ENCODE measurements at regions not wholly inside any gene's neighbourhood (a gene's known extent, or its start where the extent isn't known, plus 50 kb on each side); places are given as distances from the start of the nearest gene placed in this dataset.
"Not testable (repeated sequence)": the region's sequence is repeated elsewhere in the genome, so short reads cannot be mapped to it uniquely, and the experiment has no call there.

DNA sequence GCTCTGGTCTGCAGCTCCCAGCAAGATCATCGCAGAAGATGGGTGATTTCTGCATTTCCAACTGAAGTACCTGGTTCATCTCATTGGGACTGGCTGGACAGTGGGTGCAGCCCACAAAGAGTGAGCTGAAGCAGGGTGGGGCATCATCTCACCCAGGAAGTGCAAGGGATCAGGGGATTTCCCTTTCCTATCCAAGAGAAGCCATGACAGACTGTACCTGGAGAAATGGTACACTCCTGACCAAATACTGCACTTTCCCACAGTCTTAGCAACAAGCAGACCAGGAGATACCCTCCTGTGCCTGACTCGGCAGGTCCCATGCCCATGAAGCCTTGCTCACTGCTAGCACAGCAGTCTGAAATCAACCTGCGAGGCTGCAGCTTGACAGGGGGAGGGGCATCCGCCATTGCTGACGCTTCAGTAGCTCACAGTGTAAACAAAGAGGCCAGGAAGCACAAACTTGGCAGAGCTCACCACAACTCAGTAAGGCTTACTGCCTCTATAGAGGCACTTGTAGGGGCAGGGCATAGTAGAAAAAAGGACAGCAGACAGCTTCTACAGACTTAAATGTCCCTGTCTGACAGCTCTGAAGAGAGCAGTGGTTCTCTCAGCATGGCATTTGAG lies 60.5 kb downstream of the AREG start:
- DNase-seq; H3K36me3 ChIP-seq; H3K9me3 ChIP-seq (ENCODE audit: severe bottlenecking); H3K27me3 ChIP-seq (ENCODE audit: insufficient read depth, low read depth, severe bottlenecking); H3K27ac ChIP-seq; H3K4me3 ChIP-seq (ENCODE audit: low read depth, low read length): not testable (repeated sequence)

DNA sequence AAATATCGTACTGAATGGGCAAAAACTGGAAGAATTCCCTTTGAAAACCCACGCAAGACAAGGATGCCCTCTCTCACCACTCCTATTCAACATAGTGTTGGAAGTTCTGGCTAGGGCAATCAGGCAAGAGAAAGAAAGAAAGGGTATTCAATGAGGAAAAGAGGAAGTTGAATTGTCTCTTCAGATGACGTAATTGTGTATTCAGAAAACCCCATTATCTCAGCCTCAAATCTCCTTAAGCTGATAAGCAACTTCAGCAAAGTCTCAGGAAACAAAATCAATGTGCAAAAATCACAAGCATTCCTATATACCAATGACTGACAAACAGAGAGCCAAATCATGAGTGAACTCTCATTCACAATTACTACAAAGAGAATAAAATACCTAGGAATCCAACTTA lies 64.4 kb downstream of the AREG start:
- not testable (repeated sequence) for H3K4me3 ChIP-seq (ENCODE audit: low read depth, low read length); H3K27me3 ChIP-seq (ENCODE audit: insufficient read depth, low read depth, severe bottlenecking); H3K36me3 ChIP-seq; H3K9me3 ChIP-seq (ENCODE audit: severe bottlenecking); H3K27ac ChIP-seq; DNase-seq

DNA sequence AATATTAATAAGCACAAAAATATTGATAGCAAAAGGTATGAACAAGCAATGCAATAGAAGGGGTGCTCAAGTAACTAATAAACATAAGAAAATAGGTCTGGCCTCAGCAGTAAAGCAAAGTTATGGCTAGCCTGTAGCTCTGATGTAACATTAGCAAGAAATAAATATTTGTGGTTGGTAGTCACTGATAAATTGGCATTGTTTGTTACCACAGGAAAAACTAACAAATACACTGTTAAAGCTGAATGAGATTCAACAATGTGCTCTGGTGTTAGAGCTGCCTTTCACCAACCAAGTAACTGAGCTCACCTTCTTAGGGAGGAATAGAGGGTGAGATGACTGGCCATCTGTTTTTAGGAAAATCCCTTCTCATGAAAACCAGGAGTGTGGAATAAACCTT lies 71.4 kb downstream of the AREG start:
- H3K27ac ChIP-seq: no peak overlapping the region
- no peak for DNase-seq
- TF ChIP-seq, protein P1, sequence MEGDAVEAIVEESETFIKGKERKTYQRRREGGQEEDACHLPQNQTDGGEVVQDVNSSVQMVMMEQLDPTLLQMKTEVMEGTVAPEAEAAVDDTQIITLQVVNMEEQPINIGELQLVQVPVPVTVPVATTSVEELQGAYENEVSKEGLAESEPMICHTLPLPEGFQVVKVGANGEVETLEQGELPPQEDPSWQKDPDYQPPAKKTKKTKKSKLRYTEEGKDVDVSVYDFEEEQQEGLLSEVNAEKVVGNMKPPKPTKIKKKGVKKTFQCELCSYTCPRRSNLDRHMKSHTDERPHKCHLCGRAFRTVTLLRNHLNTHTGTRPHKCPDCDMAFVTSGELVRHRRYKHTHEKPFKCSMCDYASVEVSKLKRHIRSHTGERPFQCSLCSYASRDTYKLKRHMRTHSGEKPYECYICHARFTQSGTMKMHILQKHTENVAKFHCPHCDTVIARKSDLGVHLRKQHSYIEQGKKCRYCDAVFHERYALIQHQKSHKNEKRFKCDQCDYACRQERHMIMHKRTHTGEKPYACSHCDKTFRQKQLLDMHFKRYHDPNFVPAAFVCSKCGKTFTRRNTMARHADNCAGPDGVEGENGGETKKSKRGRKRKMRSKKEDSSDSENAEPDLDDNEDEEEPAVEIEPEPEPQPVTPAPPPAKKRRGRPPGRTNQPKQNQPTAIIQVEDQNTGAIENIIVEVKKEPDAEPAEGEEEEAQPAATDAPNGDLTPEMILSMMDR (IDR thresholded peaks at IDR 0.05; ENCODE audit: low read depth, low read length): no peak
- no peak overlapping the region for H3K4me3 ChIP-seq (ENCODE audit: low read depth, low read length)
- H3K27me3 ChIP-seq (ENCODE audit: insufficient read depth, low read depth, severe bottlenecking): no peaks in the 10 kb centered on the region
- no peaks in the 10 kb centered on the region for H3K36me3 ChIP-seq
- H3K9me3 ChIP-seq (ENCODE audit: severe bottlenecking): no peaks in the 10 kb centered on the region

DNA sequence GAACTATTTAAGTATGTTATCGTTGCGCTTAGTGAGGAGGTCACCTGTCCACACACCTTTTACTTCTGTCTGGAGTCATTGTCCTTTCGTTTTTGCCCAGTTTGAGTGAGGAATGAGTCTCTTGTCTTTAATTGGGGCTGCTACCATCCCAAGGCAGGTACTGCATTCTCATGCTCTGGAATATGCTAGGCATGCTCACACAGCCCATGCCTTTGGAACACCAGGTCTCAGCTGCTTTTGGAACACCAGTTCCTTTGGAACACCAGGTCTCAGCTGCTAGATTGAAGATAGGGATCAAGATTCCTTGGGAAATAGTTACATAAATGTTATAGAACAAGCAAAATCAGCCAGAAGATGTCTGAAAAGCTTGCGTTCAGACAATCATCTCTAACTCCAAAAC lies 73.1 kb downstream of the AREG start:
- DNase-seq: no peak
- TF ChIP-seq, protein P1 (IDR thresholded peaks at IDR 0.05; ENCODE audit: low read depth, low read length): no peak
- Histone ChIP-seq H3K36me3 (no peaks in the 10 kb centered on the region), H3K27ac (no peak overlapping the region), H3K4me3 (ENCODE audit: low read depth, low read length) (no peak overlapping the region), H3K27me3 (ENCODE audit: insufficient read depth, low read depth, severe bottlenecking) (no peaks in the 10 kb centered on the region), H3K9me3 (ENCODE audit: severe bottlenecking) (no peaks in the 10 kb centered on the region)

DNA sequence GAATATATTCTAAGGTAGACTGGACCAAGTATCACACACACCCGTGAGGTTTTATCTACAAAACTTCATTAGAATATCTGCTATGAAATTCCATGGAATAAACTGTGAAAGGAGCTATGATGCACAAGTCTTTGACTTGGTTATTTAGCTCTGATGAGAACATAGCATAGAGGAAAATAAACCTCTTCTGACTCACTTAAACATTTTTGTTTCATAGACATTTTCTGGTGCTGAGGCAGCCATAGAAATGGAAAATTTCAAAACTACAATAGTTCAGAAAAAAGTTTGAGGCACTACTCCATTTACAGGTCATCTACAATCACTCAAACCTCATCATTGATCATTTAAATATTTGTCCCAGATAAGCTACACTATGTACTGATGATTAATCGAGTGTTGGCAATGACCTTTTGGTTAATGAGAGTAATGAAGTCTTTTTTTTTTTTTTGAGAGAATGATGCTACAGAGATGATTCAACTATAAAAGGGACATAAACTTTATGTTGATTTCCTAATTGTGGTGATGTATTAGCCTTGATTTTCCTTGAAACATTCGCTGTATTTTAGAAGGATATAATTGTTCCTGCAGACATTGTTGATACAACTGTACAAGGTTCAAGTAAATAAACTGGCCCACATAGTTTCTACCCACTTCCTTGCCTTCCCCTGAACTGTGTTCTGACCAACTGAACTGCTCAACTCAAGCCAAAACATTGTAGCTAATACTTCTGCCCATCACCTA lies 77.5 kb downstream of the AREG start:
- Histone ChIP-seq H3K36me3 (no peaks in the 10 kb centered on the region), H3K27ac (no peak overlapping the region), H3K9me3 (ENCODE audit: severe bottlenecking) (no peaks in the 10 kb centered on the region), H3K4me3 (ENCODE audit: low read depth, low read length) (no peak overlapping the region), H3K27me3 (ENCODE audit: insufficient read depth, low read depth, severe bottlenecking) (no peaks in the 10 kb centered on the region)
- TF ChIP-seq, protein P1 (IDR thresholded peaks at IDR 0.05; ENCODE audit: low read depth, low read length): no peak
- DNase-seq: no peak

DNA sequence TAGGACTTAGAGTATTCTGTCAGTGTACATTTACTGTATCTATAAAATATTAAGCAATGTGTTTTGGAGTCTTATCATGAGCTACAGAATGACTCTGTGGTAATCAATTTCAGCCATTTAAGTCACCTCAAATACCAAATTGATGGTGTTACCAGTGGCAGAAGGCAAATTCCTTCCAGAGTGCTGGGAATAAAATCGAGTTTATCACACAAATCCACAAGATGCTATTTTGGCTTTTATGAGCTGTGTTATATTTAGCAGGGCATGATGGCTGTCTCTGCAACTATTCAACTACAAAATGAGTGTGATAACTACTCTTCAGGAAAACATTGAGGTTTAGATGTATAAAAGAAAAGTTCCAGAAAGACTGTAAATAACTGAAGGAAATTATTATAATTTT lies 78.2 kb downstream of the AREG start:
- TF ChIP-seq, protein P1 (IDR thresholded peaks at IDR 0.05; ENCODE audit: low read depth, low read length): no peak
- Histone ChIP-seq H3K9me3 (ENCODE audit: severe bottlenecking) (no peaks in the 10 kb centered on the region), H3K4me3 (ENCODE audit: low read depth, low read length) (no peak overlapping the region), H3K27me3 (ENCODE audit: insufficient read depth, low read depth, severe bottlenecking) (no peaks in the 10 kb centered on the region), H3K27ac (no peak overlapping the region), H3K36me3 (no peaks in the 10 kb centered on the region)
- DNase-seq: no peak

DNA sequence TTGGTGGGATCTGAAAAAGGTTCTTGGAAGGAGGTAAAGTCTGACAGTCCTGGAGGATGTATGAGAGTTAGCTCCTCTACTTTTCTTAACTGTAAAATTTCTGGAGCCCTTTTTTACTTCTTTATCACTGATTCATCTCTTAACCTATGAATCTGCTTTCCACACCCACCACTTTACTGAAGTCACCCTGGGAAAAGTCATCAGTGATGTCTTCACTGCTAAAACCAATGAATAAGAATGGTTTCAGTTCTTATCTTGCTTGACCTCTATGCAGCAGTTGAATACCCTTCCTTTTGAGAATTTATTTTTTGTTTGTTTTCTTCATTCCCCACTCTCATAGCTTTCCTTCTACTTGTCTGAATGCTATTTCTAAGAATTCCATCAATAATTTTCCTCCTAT lies 80.0 kb downstream of the AREG start:
- Histone ChIP-seq H3K36me3 (no peaks in the 10 kb centered on the region), H3K27me3 (ENCODE audit: insufficient read depth, low read depth, severe bottlenecking) (no peaks in the 10 kb centered on the region), H3K27ac (no peak overlapping the region), H3K4me3 (ENCODE audit: low read depth, low read length) (no peak overlapping the region), H3K9me3 (ENCODE audit: severe bottlenecking) (no peaks in the 10 kb centered on the region)
- DNase-seq: no peak
- TF ChIP-seq, protein P1 (IDR thresholded peaks at IDR 0.05; ENCODE audit: low read depth, low read length): no peak
